ENCODE measurements at regions not wholly inside any gene's neighbourhood (a gene's known extent, or its start where the extent isn't known, plus 50 kb on each side); places are given as distances from the start of the nearest gene placed in this dataset.
"Not testable (repeated sequence)": the region's sequence is repeated elsewhere in the genome, so short reads cannot be mapped to it uniquely, and the experiment has no call there.

DNA sequence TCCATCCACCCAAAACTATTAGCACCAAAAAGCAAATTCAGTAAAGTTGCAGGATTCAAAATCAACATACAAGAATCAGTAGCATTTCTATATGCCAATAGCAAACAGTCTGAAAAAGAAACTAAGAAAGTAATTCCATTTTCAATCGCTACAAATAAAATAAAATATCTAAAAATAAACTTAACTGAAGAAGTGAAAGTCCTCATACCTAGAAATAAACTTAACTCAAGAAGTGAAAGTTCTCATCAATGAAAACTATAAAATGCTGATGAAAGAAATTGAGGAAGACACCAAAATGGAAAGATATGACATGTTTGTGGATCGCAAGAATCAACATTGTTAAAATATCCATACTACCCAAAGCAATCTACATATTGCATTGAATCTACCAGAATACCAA is 103.0 kb upstream of the ARID1B start:
- no peak for DNase-seq (ENCODE audit: extremely low spot score)
- Histone ChIP-seq H3K9me3 (peaks cover 0 to 15% (median 7%) of the 10 kb centered on the region in 4 donors), H3K27me3 (no peaks in the 10 kb centered on the region), H3K27ac (replicated peaks in 1 of 4) (no peak overlapping the region), H3K4me3 (no peak overlapping the region), H3K36me3 (no peaks in the 10 kb centered on the region), H3K4me1 (no peaks in the 10 kb centered on the region)
- intact Hi-C loops (cut with DNase I) = no loop called here
- 89% methylated on average over 2 of the region's 2 CpGs for WGBS
- TF ChIP-seq POLR2AphosphoS5 (IDR thresholded peaks at IDR 0.05) (no peak), POLR2A (IDR thresholded peaks at IDR 0.05; ENCODE audit: low read depth) (no peak)
- TF ChIP-seq, protein P1, sequence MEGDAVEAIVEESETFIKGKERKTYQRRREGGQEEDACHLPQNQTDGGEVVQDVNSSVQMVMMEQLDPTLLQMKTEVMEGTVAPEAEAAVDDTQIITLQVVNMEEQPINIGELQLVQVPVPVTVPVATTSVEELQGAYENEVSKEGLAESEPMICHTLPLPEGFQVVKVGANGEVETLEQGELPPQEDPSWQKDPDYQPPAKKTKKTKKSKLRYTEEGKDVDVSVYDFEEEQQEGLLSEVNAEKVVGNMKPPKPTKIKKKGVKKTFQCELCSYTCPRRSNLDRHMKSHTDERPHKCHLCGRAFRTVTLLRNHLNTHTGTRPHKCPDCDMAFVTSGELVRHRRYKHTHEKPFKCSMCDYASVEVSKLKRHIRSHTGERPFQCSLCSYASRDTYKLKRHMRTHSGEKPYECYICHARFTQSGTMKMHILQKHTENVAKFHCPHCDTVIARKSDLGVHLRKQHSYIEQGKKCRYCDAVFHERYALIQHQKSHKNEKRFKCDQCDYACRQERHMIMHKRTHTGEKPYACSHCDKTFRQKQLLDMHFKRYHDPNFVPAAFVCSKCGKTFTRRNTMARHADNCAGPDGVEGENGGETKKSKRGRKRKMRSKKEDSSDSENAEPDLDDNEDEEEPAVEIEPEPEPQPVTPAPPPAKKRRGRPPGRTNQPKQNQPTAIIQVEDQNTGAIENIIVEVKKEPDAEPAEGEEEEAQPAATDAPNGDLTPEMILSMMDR (IDR thresholded peaks at IDR 0.05) = no peak

DNA sequence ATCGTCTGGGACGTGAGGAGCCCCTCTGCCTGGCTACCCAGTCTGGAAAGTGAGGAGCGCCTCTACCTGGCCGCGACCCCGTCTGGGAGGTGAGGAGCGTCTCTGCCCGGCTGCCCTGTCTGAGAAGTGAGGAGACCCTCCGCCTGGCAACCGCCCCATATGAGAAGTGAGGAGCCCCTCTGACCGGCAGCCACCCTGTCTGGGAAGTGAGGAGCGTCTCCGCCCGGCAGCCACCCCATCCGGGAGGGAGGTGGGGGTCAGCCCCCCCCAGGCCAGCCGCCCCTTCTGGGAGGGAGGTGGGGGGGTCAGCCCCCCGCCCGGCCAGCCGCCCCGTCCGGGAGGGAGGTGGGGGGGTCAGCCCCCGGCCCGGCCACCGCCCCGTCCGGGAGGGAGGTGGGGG is 107.1 kb upstream of the ARID1B start:
- H3K4me3 ChIP-seq; H3K27ac ChIP-seq (replicated peaks in 1 of 4); H3K4me1 ChIP-seq; DNase-seq (ENCODE audit: extremely low spot score); intact Hi-C loops (cut with DNase I); H3K27me3 ChIP-seq; H3K36me3 ChIP-seq: not testable (repeated sequence)
- WGBS = no CpG with 5 or more reads among the region's 26 CpGs
- peaks cover 0 to 15% (median 4%) of the 10 kb centered on the region in 4 donors for H3K9me3 ChIP-seq

GRCh38 chr6:156662025-156662445 is 115.1 kb upstream of the ARID1B start:
- Histone ChIP-seq H3K4me1 (peaks cover 10 to 14% (median 14%) of the 10 kb centered on the region in 4 donors), H3K4me3 (no peak overlapping the region), H3K9me3 (no peaks in the 10 kb centered on the region), H3K36me3 (no peaks in the 10 kb centered on the region), H3K27ac (replicated peaks in 1 of 4) (no peak overlapping the region), H3K27me3 (no peaks in the 10 kb centered on the region)
- intact Hi-C loops (cut with DNase I) = no loop called here
- peak; percentile 87 for DNase-seq (ENCODE audit: extremely low spot score)
- TF ChIP-seq EP300 (IDR thresholded peaks at IDR 0.05) = no peak
- TF ChIP-seq POLR2A (IDR thresholded peaks at IDR 0.05; ENCODE audit: low read depth) = no peak
- TF ChIP-seq POLR2AphosphoS5 (IDR thresholded peaks at IDR 0.05) = no peak
- TF ChIP-seq, protein P1 (IDR thresholded peaks at IDR 0.05) = peak in 1 of 3 experiments; percentile 38
- WGBS = 85% methylated on average over 9 of the region's 17 CpGs

DNA sequence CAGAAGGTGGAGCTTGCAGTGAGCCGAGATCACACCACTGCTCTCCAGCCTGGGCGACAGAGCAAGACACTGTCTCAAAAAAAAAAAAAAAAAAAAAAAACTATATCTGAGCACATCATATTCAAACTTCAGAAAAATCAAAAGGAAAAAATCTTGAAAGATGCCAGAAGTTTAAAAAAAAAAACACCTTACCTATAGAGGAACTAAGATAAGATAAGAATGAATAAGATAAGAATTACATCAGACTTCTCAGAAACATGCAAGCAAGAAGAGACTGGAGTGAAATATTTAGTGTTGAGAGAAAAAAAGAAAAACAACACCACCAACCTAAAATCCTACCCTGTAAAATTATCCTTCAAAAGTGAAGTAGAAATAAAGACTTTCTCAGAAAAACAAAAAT is 116.8 kb upstream of the ARID1B start:
- no peak overlapping the region for H3K4me3 ChIP-seq
- TF ChIP-seq POLR2AphosphoS5 (IDR thresholded peaks at IDR 0.05) = no peak
- intact Hi-C loops (cut with DNase I) = no loop called here
- whole genome bisulfite sequencing = 97% methylated on average over 2 of the region's 2 CpGs
- no peak overlapping the region for H3K27ac ChIP-seq (replicated peaks in 1 of 4)
- DNase-seq (ENCODE audit: extremely low spot score) = no peak
- peaks cover 10 to 14% (median 14%) of the 10 kb centered on the region in 4 donors for H3K4me1 ChIP-seq
- no peaks in the 10 kb centered on the region for H3K9me3 ChIP-seq
- H3K36me3 ChIP-seq = no peaks in the 10 kb centered on the region
- H3K27me3 ChIP-seq = no peaks in the 10 kb centered on the region

GRCh38 chr6:156659822-156660198 is 117.4 kb upstream of the ARID1B start:
- intact Hi-C loops (cut with DNase I) = no loop called here
- Histone ChIP-seq H3K36me3 (no peaks in the 10 kb centered on the region), H3K4me1 (peaks cover 10 to 14% (median 14%) of the 10 kb centered on the region in 4 donors), H3K27ac (replicated peaks in 1 of 4) (no peak overlapping the region), H3K9me3 (no peaks in the 10 kb centered on the region), H3K27me3 (no peaks in the 10 kb centered on the region), H3K4me3 (no peak overlapping the region)
- 84% methylated on average over 2 of the region's 2 CpGs for WGBS
- TF ChIP-seq POLR2A (IDR thresholded peaks at IDR 0.05; ENCODE audit: low read depth) (no peak), EP300 (IDR thresholded peaks at IDR 0.05) (no peak), POLR2AphosphoS5 (IDR thresholded peaks at IDR 0.05) (no peak)
- TF ChIP-seq, protein P1 (IDR thresholded peaks at IDR 0.05) = no peak
- DNase-seq (ENCODE audit: extremely low spot score) = no peak

All from esophagus muscularis mucosa (tissue), 4 donors.